ENCODE measurements at regions not wholly inside any gene's neighbourhood (a gene's known extent, or its start where the extent isn't known, plus 50 kb on each side); places are given as distances from the start of the nearest gene placed in this dataset.
"Not testable (repeated sequence)": the region's sequence is repeated elsewhere in the genome, so short reads cannot be mapped to it uniquely, and the experiment has no call there.

GRCh38 chr14:104470588-104470987, 109.0 kb upstream of the C14orf180 start:
- DNase-seq = no peak

GRCh38 chr14:104471114-104471513, 108.5 kb upstream of the C14orf180 start:
- DNase-seq = no peak

- no peak for DNase-seq
These were observed 107.5 kb upstream of the C14orf180 start for GRCh38 chr14:104472073-104472472.

- DNase-seq = no peak
These were observed 106.9 kb upstream of the C14orf180 start for GRCh38 chr14:104472536-104473243.

- DNase-seq = no peak
These were observed 106.4 kb upstream of the C14orf180 start for GRCh38 chr14:104473244-104473565.

- DNase-seq = no peak
These were observed 105.7 kb upstream of the C14orf180 start for GRCh38 chr14:104473649-104474494.

- no peak for DNase-seq
These were observed 104.9 kb upstream of the C14orf180 start for GRCh38 chr14:104474495-104475213.

- no peak for DNase-seq
These were observed 104.3 kb upstream of the C14orf180 start for GRCh38 chr14:104475256-104475655.

GRCh38 chr14:104475802-104476201, 103.8 kb upstream of the C14orf180 start:
- no peak for DNase-seq

GRCh38 chr14:104476437-104476836, 103.1 kb upstream of the C14orf180 start:
- DNase-seq = no peak

- no peak for DNase-seq
These were observed 102.4 kb upstream of the C14orf180 start for GRCh38 chr14:104477117-104477623.

GRCh38 chr14:104477666-104478380, 101.7 kb upstream of the C14orf180 start:
- DNase-seq = no peak

- no peak for DNase-seq
These were observed 100.9 kb upstream of the C14orf180 start for GRCh38 chr14:104478656-104479055.

- DNase-seq = no peak
These were observed 99.7 kb upstream of the C14orf180 start for GRCh38 chr14:104479901-104480300.

GRCh38 chr14:104481323-104481722, 98.2 kb upstream of the C14orf180 start:
- DNase-seq = no peak

- not testable (repeated sequence) for DNase-seq
These were observed 97.5 kb upstream of the C14orf180 start for GRCh38 chr14:104482017-104482416.

GRCh38 chr14:104486222-104486923, 93.2 kb upstream of the C14orf180 start:
- no peak for DNase-seq

GRCh38 chr14:104494483-104494882, 85.1 kb upstream of the C14orf180 start:
- no peak for DNase-seq

- DNase-seq = no peak
These were observed 83.5 kb upstream of the C14orf180 start for GRCh38 chr14:104496095-104496494.

- no peak for DNase-seq
These were observed 79.5 kb upstream of the C14orf180 start for GRCh38 chr14:104499784-104500760.

- no peak for DNase-seq
These were observed 77.5 kb upstream of the C14orf180 start for GRCh38 chr14:104502060-104502459.
